T-cell (primary cell): ENCODE measurements at regions not wholly inside any gene's neighbourhood (a gene's known extent, or its start where the extent isn't known, plus 50 kb on each side); places are given as distances from the start of the nearest gene placed in this dataset.

Source experiments
- ATAC-seq, 4 experiments: fragments of 200-7000 bp in 3 of 4; fragments of 150-1000 bp in 1 of 4; cut with Tn5 transposase; replicated peaks in 1 of 4; 1 replicate in 3 of 4; 2 replicates in 1 of 4; pipeline ENCODE4 v1.10.0; 2021; ENCODE audit warnings: moderate library complexity in 3 of 4, mild to moderate bottlenecking in 2 of 4, moderate number of reproducible peaks in 1 of 4
- CTCF ChIA-PET, 2 donors: fragments of 300-600 bp; sonication (Branson Sonifier 250); formaldehyde crosslinking; loops; one replicate each; lab custom pipeline; 2022; ENCODE audit warnings: antibody characterized with exemption in 2 of 2; lab: Charles Lee
- POLR2A ChIA-PET, 2 donors: fragments of 300-600 bp; sonication (Branson Sonifier 250); formaldehyde crosslinking; loops; one replicate each; lab custom pipeline; 2022; ENCODE audit warnings: antibody characterized with exemption in 2 of 2; lab: Charles Lee
- DNase-seq, 35 experiments: peaks; one replicate each; pipeline versions ENCODE4 v3.0.0 to v3.0.0-alpha.2; 2013 to 2023
- H3K27ac ChIP-seq: one replicate; pipeline ENCODE4 v1.5.1; 2013; ENCODE audit warnings: low read length
- H3K27me3 ChIP-seq, 2 experiments: replicated peaks in 1 of 2; 1 replicate in 1 of 2; 2 replicates in 1 of 2; pipeline versions ENCODE4 v1.6.1 to v1.7.0; 2013; ENCODE audit warnings: low read length in 1 of 2, mixed read lengths in 1 of 2; ENCODE audit not compliant: control insufficient read depth in 2 of 2, insufficient read depth in 2 of 2; ENCODE audit errors: extremely low read depth in 1 of 2
- H3K36me3 ChIP-seq, 2 donors: 1 replicate in 1 of 2; 2 replicates in 1 of 2; pipeline versions ENCODE4 v1.6.1 to v1.7.0; 2013; ENCODE audit warnings: low read length in 1 of 2; ENCODE audit not compliant: control insufficient read depth in 2 of 2, insufficient read depth in 1 of 2; ENCODE audit errors: extremely low read depth in 1 of 2
- H3K4me1 ChIP-seq, 2 experiments: 1 replicate in 1 of 2; 2 replicates in 1 of 2; pipeline versions ENCODE4 v1.6.1 to v1.7.0; 2013; ENCODE audit warnings: low read length in 2 of 2, mixed read lengths in 1 of 2; ENCODE audit not compliant: insufficient read depth in 2 of 2, control insufficient read depth in 1 of 2; ENCODE audit errors: extremely low read depth in 1 of 2
- H3K4me3 ChIP-seq, 2 donors: 1 replicate in 1 of 2; 2 replicates in 1 of 2; pipeline versions ENCODE4 v1.5.1 to v1.7.0; 2013; ENCODE audit warnings: mild to moderate bottlenecking in 2 of 2, low read length in 1 of 2, moderate library complexity in 1 of 2; ENCODE audit not compliant: control insufficient read depth in 1 of 2; ENCODE audit errors: extremely low read depth in 1 of 2
- H3K9me3 ChIP-seq: 2 replicates; pipeline ENCODE4 v1.7.0; 2013
- H3K27ac Mint-ChIP-seq, 2 donors: one replicate each; pipeline ENCODE4 v1.8.0; 2020 to 2021; ENCODE audit warnings: mild to moderate bottlenecking in 2 of 2, mixed read lengths in 2 of 2
- H3K27me3 Mint-ChIP-seq, 2 donors: one replicate each; pipeline ENCODE4 v1.8.0; 2021 to 2022; ENCODE audit warnings: mixed read lengths in 2 of 2
- H3K36me3 Mint-ChIP-seq: one replicate; pipeline ENCODE4 v1.8.0; 2021; ENCODE audit warnings: mixed read lengths
- H3K4me1 Mint-ChIP-seq, 3 donors: one replicate each; pipeline ENCODE4 v1.8.0; 2020 to 2022; ENCODE audit warnings: mixed read lengths in 3 of 3, mild to moderate bottlenecking in 1 of 3
- H3K4me3 Mint-ChIP-seq, 3 donors: one replicate each; pipeline ENCODE4 v1.8.0; 2020 to 2022; ENCODE audit warnings: mild to moderate bottlenecking in 3 of 3, mixed read lengths in 3 of 3, moderate library complexity in 3 of 3
- H3K9me3 Mint-ChIP-seq, 3 donors: one replicate each; pipeline ENCODE4 v1.8.0; 2020 to 2022; ENCODE audit warnings: mixed read lengths in 3 of 3
- WGBS: methylation state at CpG from one replicate; pipeline ENCODE4 v1.1.5; 2013; ENCODE audit warnings: missing lambda C conversion rate; ENCODE audit not compliant: insufficient coverage; 5-methylcytosine and 5-hydroxymethylcytosine counted together

DNA sequence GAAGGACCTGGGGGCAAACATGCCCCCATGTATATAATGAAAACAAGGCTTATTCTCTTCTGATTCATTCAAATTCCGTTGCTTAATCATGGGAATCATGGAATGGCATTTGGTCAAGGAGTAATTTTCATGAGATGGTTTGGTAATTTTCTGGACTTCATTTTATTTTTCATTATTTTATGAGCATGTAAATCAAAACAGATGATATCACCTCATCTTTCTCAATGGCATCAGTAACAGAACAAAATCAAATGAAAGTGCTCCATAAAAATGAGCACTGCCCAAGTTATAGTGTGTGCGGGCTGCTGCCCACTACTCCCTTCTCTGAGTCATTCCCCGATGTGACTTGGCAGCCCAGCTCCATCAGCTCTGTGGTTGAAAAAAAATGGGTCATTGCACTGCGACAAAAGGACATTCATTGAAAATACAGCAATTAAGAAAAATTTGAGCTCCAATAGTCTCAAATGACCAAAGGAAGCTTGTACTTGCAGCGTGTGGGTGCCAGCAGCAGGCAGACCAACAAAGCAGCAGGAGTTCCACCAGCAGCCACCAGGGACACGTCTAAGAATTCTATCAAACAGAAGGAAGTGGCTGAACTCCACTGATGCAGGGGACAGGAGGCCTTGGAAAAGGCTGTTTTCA is 84.3 kb upstream of the VAV3 start:
- H3K4me1 ChIP-seq: peaks cover 33 to 54% of the 10 kb centered on the region in 2 experiments
- Mint-ChIP-seq H3K27ac (peak overlapping the region in 1 of 2 donors; percentile 11), H3K27me3 (no peaks in the 10 kb centered on the region), H3K4me3 (no peak overlapping the region), H3K9me3 (no peaks in the 10 kb centered on the region), H3K4me1 (peaks cover 12 to 26% (median 14%) of the 10 kb centered on the region in 3 donors), H3K36me3 (no peaks in the 10 kb centered on the region)
- H3K27me3 ChIP-seq: peaks cover 0 to 3% of the 10 kb centered on the region in 2 experiments
- no peak overlapping the region for H3K4me3 ChIP-seq
- ChIA-PET POLR2A (no interaction called here), CTCF (interaction anchor here (0.6 kb wide), 2 partner anchors 85 to 152 kb away, joined by 3 read pairs; no protein-coding TSS in a partner anchor)
- ATAC-seq: peak in 1 of 4 experiments; percentile 36
- WGBS: 50% methylated on average over 3 of the region's 6 CpGs
- no peaks in the 10 kb centered on the region for H3K36me3 ChIP-seq
- H3K9me3 ChIP-seq: no peaks in the 10 kb centered on the region
- no peak overlapping the region for H3K27ac ChIP-seq
- DNase-seq: peak in 19 of 35 experiments; percentile 5 to 41 (median 19)

- CTCF ChIA-PET: interaction anchor here in 1 of 2 donors (0.6 kb wide), 1 partner anchor 151 kb away, joined by 3 read pairs; no protein-coding TSS in a partner anchor
- H3K4me1 ChIP-seq: peaks cover 38 to 61% of the 10 kb centered on the region in 2 experiments
- Mint-ChIP-seq H3K36me3 (no peaks in the 10 kb centered on the region), H3K27ac (no peak overlapping the region), H3K4me3 (no peak overlapping the region), H3K4me1 (peaks cover 19 to 34% (median 19%) of the 10 kb centered on the region in 3 donors), H3K27me3 (no peaks in the 10 kb centered on the region), H3K9me3 (no peaks in the 10 kb centered on the region)
- H3K4me3 ChIP-seq: no peak overlapping the region
- H3K36me3 ChIP-seq: no peaks in the 10 kb centered on the region
- POLR2A ChIA-PET: no interaction called here
- H3K9me3 ChIP-seq: no peaks in the 10 kb centered on the region
- no peak overlapping the region for H3K27ac ChIP-seq
- DNase-seq (no peak), ATAC-seq (no peak)
- 60% methylated on average over 1 of the region's 5 CpGs for WGBS
- peaks cover 0 to 3% of the 10 kb centered on the region in 2 experiments for H3K27me3 ChIP-seq
Observed at GRCh38 chr1:108048301-108049177, 83.6 kb upstream of the VAV3 start.

DNA sequence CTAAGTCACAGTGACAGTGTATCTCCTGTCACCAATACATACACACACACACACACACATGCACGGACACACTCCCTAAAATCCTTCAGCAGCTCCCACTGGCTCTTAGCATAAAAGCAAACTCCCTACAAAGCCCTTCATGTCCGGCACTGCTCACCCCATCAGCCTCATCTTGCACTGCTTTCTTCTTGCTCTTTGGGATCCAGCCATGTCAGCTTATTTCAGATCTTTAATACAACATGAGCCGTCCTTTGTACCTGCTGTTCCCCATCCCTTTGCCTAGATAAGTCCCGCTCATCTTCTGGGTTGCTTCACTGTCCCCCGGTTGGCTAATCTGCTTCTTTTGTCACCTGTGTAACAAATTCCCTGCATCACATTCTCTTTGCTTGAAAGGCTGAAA is 82.1 kb upstream of the VAV3 start:
- WGBS: 84% methylated on average over 4 of the region's 5 CpGs
- no peak for ATAC-seq
- Mint-ChIP-seq H3K9me3 (no peaks in the 10 kb centered on the region), H3K27me3 (no peaks in the 10 kb centered on the region), H3K4me1 (peaks cover 19 to 44% (median 26%) of the 10 kb centered on the region in 3 donors), H3K27ac (no peak overlapping the region), H3K4me3 (no peak overlapping the region), H3K36me3 (no peaks in the 10 kb centered on the region)
- Histone ChIP-seq H3K4me3 (no peak overlapping the region), H3K4me1 (peaks cover 38 to 63% of the 10 kb centered on the region in 2 experiments), H3K36me3 (no peaks in the 10 kb centered on the region), H3K9me3 (no peaks in the 10 kb centered on the region), H3K27me3 (peaks cover 0 to 3% of the 10 kb centered on the region in 2 experiments), H3K27ac (no peak overlapping the region)
- DNase-seq: no peak
- CTCF ChIA-PET: interaction anchor here in 1 of 2 donors (0.5 kb wide), 1 partner anchor 644 kb away, joined by 4 read pairs; no protein-coding TSS in a partner anchor
- POLR2A ChIA-PET: interaction anchor here in 1 of 2 donors (0.6 kb wide), 1 partner anchor 701 kb away, joined by 4 read pairs; no protein-coding TSS in a partner anchor

DNA sequence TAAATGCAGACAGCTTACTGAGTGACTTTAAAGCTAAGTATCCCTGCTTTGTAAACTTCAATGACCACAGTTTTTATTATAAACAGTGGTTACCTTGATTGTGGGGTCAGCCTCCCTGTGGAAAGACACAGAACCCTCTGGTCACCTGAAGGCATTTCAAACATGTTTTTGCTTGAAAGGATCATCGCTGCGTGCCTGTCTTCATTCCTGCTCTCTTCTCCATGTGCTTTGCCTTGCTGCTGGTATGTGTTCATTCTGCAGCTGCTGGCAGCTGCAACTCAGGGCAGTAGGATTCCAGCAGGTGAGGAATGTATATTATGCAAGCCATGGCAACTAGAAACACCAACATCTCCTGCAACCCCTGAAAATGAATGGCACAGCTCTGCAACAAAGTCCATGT is 81.0 kb upstream of the VAV3 start:
- no peak overlapping the region for H3K27ac Mint-ChIP-seq
- H3K9me3 Mint-ChIP-seq: no peaks in the 10 kb centered on the region
- ChIA-PET CTCF (interaction anchor here (0.5 to 0.9 kb wide), 5 partner anchors 13 to 150 kb away, joined by 3 to 4 read pairs (median 3); no protein-coding TSS in a partner anchor), POLR2A (interaction anchor here in 1 of 2 donors (0.7 kb wide), 1 partner anchor 31 kb away, joined by 3 read pairs; no protein-coding TSS in a partner anchor)
- ATAC-seq: no peak
- no peak for DNase-seq
- no peaks in the 10 kb centered on the region for H3K9me3 ChIP-seq
- WGBS: 100% methylated on average over 2 of the region's 2 CpGs
- no peaks in the 10 kb centered on the region for H3K36me3 ChIP-seq
- H3K27me3 Mint-ChIP-seq: no peaks in the 10 kb centered on the region
- H3K27ac ChIP-seq: no peak overlapping the region
- H3K4me1 Mint-ChIP-seq: peaks cover 27 to 52% (median 33%) of the 10 kb centered on the region in 3 donors
- H3K4me3 ChIP-seq: no peak overlapping the region
- peaks cover 41 to 67% of the 10 kb centered on the region in 2 experiments for H3K4me1 ChIP-seq
- no peaks in the 10 kb centered on the region for H3K36me3 Mint-ChIP-seq
- H3K27me3 ChIP-seq: peaks cover 0 to 3% of the 10 kb centered on the region in 2 experiments
- H3K4me3 Mint-ChIP-seq: no peak overlapping the region

DNA sequence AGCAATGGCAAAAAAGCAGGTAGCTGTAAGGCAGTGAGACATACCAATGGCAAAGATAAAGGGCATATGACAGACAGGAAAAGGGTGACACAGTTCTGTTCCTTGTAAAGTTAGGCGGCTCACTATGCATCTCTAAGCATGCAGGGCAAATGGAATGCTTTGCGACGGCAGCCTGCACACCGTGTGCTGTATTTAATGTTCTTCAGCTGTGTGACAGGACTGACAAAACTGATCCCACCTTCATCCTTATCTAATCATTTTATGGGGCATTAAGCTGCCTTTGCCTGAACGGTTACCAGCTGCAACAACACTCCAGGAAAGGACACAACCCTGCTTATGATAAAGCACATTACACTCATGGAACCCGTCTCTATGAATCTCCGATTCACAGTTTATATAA is 80.5 kb upstream of the VAV3 start:
- 67% methylated on average over 5 of the region's 7 CpGs for WGBS
- H3K27ac ChIP-seq: no peak overlapping the region

DNA sequence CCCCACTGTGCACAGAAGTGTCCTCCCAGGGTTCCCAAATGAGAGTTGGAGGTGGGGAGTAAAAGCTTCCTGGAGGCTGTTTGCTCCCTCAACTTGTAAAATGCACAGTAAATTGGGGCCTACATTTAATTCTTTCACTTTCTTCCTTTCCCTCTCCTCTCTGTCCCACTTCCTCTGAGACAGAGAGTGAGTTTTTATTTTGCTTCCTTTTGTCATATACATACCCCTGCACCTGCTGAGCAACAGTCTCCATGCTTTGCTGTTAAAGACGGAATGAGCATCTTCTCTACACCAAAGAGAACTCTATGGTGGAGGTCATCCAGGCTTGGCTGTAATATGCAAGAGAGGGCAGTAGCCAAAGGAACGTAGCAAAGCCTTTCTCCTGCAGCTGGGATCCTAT is 79.3 kb upstream of the VAV3 start:
- H3K4me3 Mint-ChIP-seq: peak overlapping the region in 1 of 3 donors; percentile 31
- Histone ChIP-seq H3K9me3 (no peaks in the 10 kb centered on the region), H3K36me3 (no peaks in the 10 kb centered on the region), H3K27ac (no peak overlapping the region), H3K4me3 (no peak overlapping the region), H3K27me3 (peaks cover 0 to 3% of the 10 kb centered on the region in 2 experiments), H3K4me1 (peaks cover 28 to 52% of the 10 kb centered on the region in 2 experiments)
- POLR2A ChIA-PET: no interaction called here
- WGBS: no CpG with 5 or more reads among the region's 2 CpGs
- CTCF ChIA-PET: no interaction called here
- no peak for DNase-seq
- ATAC-seq: no peak
- H3K27me3 Mint-ChIP-seq: no peaks in the 10 kb centered on the region
- H3K27ac Mint-ChIP-seq: peak overlapping the region in 1 of 2 donors; percentile 8
- H3K4me1 Mint-ChIP-seq: peaks cover 27 to 52% (median 33%) of the 10 kb centered on the region in 3 donors
- H3K36me3 Mint-ChIP-seq: no peaks in the 10 kb centered on the region
- no peaks in the 10 kb centered on the region for H3K9me3 Mint-ChIP-seq

More for the DNA sequence above, 80.5 kb upstream of the VAV3 start:
- DNase-seq: no peak
- H3K27me3 ChIP-seq: peaks cover 0 to 3% of the 10 kb centered on the region in 2 experiments
- ATAC-seq: peak in 3 of 4 experiments; percentile 31 to 70 (median 34)
- Mint-ChIP-seq H3K4me1 (peaks cover 27 to 52% (median 33%) of the 10 kb centered on the region in 3 donors), H3K27ac (peak overlapping the region in 1 of 2 donors; percentile 45), H3K36me3 (no peaks in the 10 kb centered on the region), H3K27me3 (no peaks in the 10 kb centered on the region), H3K9me3 (no peaks in the 10 kb centered on the region), H3K4me3 (peak overlapping the region in 1 of 3 donors; percentile 31)
- no peaks in the 10 kb centered on the region for H3K36me3 ChIP-seq
- CTCF ChIA-PET: interaction anchor here in 1 of 2 donors (0.7 to 0.9 kb wide), 2 partner anchors 30 to 80 kb away, joined by 3 to 4 read pairs; no protein-coding TSS in a partner anchor
- no peaks in the 10 kb centered on the region for H3K9me3 ChIP-seq
- H3K4me1 ChIP-seq: peaks cover 37 to 63% of the 10 kb centered on the region in 2 experiments
- POLR2A ChIA-PET: no interaction called here
- no peak overlapping the region for H3K4me3 ChIP-seq
